HFFc6 (cell line): ENCODE measurements at regions not wholly inside any gene's neighbourhood (a gene's known extent, or its start where the extent isn't known, plus 50 kb on each side); places are given as distances from the start of the nearest gene placed in this dataset.
"Not testable (repeated sequence)": the region's sequence is repeated elsewhere in the genome, so short reads cannot be mapped to it uniquely, and the experiment has no call there.

Experiments used
- DNase-seq: peaks from one replicate; pipeline ENCODE4 v3.0.0-alpha.2; 2018
- H3K27ac Mint-ChIP-seq: 2 replicates; pipeline ENCODE4 v1.8.0; 2020; ENCODE audit warnings: mild to moderate bottlenecking, mixed read lengths
- H3K27me3 Mint-ChIP-seq: 2 replicates; pipeline ENCODE4 v1.8.0; 2021; ENCODE audit warnings: mild to moderate bottlenecking, moderate library complexity, mixed read lengths; ENCODE audit not compliant: insufficient read depth
- H3K36me3 Mint-ChIP-seq: 2 replicates; pipeline ENCODE4 v1.8.0; 2021; ENCODE audit warnings: low read depth, mixed read lengths
- H3K4me1 Mint-ChIP-seq: 2 replicates; pipeline ENCODE4 v1.8.0; 2020; ENCODE audit warnings: low read depth, mixed read lengths
- H3K4me3 Mint-ChIP-seq: 2 replicates; pipeline ENCODE4 v1.8.0; 2020; ENCODE audit warnings: mild to moderate bottlenecking, moderate library complexity, mixed read lengths
- H3K9me3 Mint-ChIP-seq: 2 replicates; pipeline ENCODE4 v1.8.0; 2020; ENCODE audit warnings: mild to moderate bottlenecking, mixed read lengths
- CTCF ChIP-seq: fragments of 200-600 bp; sonication (generic); IDR thresholded peaks from 2 replicates; pipeline ENCODE4 v1.5.0; 2021; ENCODE audit warnings: antibody characterized with exemption, mild to moderate bottlenecking

DNA sequence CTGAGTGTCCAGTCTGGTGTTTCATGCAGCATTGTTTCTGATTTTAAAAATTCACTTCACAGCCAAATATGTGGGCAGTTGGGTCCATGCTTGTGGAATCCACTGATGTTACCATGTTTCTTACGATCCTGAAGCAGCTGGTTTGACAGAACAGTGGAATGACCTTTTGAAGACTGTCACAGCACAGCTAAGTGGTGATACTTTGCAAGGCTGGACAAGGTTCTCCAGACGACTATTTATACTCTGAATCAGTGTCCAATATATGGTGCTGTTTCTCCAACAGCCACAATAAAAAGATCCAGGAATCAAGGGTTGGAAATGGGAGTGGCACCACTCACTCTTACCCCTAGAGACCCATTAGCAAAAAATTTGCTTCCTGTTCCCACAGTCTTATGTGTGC lies 577.4 kb upstream of the RAB6C start:
- TF ChIP-seq CTCF = no peak
- DNase-seq = no peak
- no peaks in the 10 kb centered on the region for H3K4me1 Mint-ChIP-seq

DNA sequence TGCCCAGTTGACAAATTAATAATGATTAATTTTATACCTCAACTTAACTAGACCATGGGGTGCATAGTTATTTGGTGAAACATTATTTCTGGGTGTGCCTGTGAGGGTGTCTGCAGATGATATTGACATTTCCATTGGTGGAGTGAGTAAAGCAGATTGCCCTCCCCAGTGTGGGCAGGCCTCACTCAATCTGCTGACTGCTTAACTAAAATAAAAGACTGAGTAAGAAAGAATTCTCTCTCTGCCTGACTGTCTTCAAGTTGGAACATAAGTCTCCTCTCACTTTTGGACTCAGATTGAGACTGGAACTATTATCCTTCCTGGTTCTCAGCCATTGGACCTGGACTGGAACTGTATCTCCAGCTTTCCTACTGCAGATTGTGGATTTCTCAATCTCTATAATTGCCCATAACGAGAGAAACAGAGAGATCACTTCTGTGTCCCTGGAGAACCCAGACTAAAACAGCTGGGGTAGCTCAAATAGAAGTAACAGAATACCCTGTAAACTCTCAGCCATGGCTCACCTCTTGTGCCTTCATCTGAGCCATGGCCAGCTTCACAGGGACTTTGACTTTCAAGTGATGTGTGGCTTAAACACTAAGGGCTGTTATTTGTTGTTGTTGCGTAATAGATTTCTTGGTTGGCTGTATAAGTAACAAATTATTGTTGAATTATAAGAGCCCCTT lies 575.3 kb upstream of the RAB6C start:
- Mint-ChIP-seq H3K27ac (no peak overlapping the region), H3K36me3 (no peaks in the 10 kb centered on the region)
- DNase-seq = no peak

More for the DNA sequence above, 577.4 kb upstream of the RAB6C start:
- no peaks in the 10 kb centered on the region for H3K27me3 Mint-ChIP-seq
- H3K9me3 Mint-ChIP-seq = peaks cover 51% of the 10 kb centered on the region
- no peak overlapping the region for H3K27ac Mint-ChIP-seq
- no peaks in the 10 kb centered on the region; the same call in 1 of the 2 replicates for H3K36me3 Mint-ChIP-seq
- H3K4me3 Mint-ChIP-seq = no peak overlapping the region

GRCh38 chr2:129408570-129408969 lies 570.9 kb upstream of the RAB6C start:
- H3K27ac Mint-ChIP-seq = no peak overlapping the region
- H3K36me3 Mint-ChIP-seq = no peaks in the 10 kb centered on the region
- DNase-seq = no peak
- no peak for TF ChIP-seq CTCF
- H3K27me3 Mint-ChIP-seq = no peaks in the 10 kb centered on the region
- H3K4me1 Mint-ChIP-seq = no peaks in the 10 kb centered on the region
- H3K9me3 Mint-ChIP-seq = peaks cover 12% of the 10 kb centered on the region
- no peak overlapping the region for H3K4me3 Mint-ChIP-seq

More for the DNA sequence above, 575.3 kb upstream of the RAB6C start:
- Mint-ChIP-seq H3K4me1 (no peaks in the 10 kb centered on the region), H3K9me3 (peaks cover 34% of the 10 kb centered on the region), H3K4me3 (no peak overlapping the region), H3K27me3 (no peaks in the 10 kb centered on the region)
- no peak for TF ChIP-seq CTCF

GRCh38 chr2:129417041-129417440 lies 562.4 kb upstream of the RAB6C start:
- H3K4me1 Mint-ChIP-seq, H3K27me3 Mint-ChIP-seq, H3K4me3 Mint-ChIP-seq, DNase-seq, H3K9me3 Mint-ChIP-seq, H3K27ac Mint-ChIP-seq, H3K36me3 Mint-ChIP-seq: not testable (repeated sequence)

DNA sequence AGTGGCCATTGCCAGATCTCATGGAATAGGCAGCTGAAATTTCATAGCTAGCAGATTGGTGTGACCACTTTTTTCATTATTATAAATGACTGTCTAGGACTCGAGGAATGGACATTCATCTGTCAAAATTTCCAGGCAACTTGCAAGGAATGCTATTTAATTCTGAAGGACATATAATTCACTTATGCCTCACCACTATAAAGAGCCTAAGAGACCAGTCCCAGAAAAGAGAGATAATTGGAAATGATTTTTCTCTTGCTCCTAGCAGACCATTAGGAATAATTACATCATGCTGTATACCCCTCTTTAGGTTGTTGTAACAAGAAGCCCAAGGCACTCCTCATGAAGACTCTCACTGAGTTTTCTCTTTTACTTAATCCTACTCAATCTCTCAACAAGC lies 557.4 kb upstream of the RAB6C start:
- Mint-ChIP-seq H3K4me1 (no peaks in the 10 kb centered on the region), H3K36me3 (no peaks in the 10 kb centered on the region), H3K27ac (no peak overlapping the region), H3K27me3 (no peaks in the 10 kb centered on the region), H3K4me3 (no peak overlapping the region), H3K9me3 (peaks cover 27% of the 10 kb centered on the region)
- no peak for TF ChIP-seq CTCF
- no peak for DNase-seq

GRCh38 chr2:129428086-129428660 lies 551.3 kb upstream of the RAB6C start:
- Mint-ChIP-seq H3K4me1 (no peaks in the 10 kb centered on the region), H3K4me3 (no peak overlapping the region), H3K27ac (no peak overlapping the region), H3K27me3 (peaks cover 1% of the 10 kb centered on the region), H3K9me3 (peaks cover 64% of the 10 kb centered on the region), H3K36me3 (peaks cover 5% of the 10 kb centered on the region)
- no peak for DNase-seq
- TF ChIP-seq CTCF = no peak
